GM12872 (cell line): ENCODE measurements at regions not wholly inside any gene's neighbourhood (a gene's known extent, or its start where the extent isn't known, plus 50 kb on each side); places are given as distances from the start of the nearest gene placed in this dataset.

Experiments used
- CTCF ChIP-seq: IDR thresholded peaks from 3 replicates; pipeline ENCODE4 v1.5.1; 2011; ENCODE audit warnings: low read depth, mild to moderate bottlenecking, low read length, moderate library complexity; ENCODE audit not compliant: insufficient read depth

- no peak for TF ChIP-seq CTCF
Measured at GRCh38 chr2:49567811-49568600, 413.7 kb upstream of the FSHR start.

GRCh38 chr2:49567021-49567420 lies 412.7 kb upstream of the FSHR start:
- TF ChIP-seq CTCF: no peak

- TF ChIP-seq CTCF: no peak
Measured at GRCh38 chr2:49553658-49554057, 399.3 kb upstream of the FSHR start.

GRCh38 chr2:49532702-49533101 lies 378.4 kb upstream of the FSHR start:
- TF ChIP-seq CTCF: no peak

- TF ChIP-seq CTCF: no peak
Measured at GRCh38 chr2:49515996-49516782, 361.9 kb upstream of the FSHR start.

DNA sequence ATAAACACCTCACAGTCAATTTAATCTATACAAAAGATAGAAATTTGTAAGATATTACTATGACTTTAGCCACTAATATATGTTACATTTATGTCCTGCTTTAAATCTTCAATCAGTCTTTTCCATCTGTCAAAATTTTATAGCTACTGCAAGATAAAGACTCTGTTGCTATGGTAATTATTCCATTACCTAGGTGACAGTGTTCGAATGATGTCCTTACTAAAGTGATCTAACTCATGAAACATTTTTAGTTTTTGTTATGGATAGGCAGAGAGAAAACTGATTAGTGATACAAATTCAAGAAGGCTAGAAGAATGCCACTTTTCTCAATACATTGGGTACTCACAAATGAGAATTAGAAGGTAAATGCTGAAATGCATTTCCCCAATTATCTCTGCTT lies 359.9 kb upstream of the FSHR start:
- TF ChIP-seq CTCF: no peak

GRCh38 chr2:49490710-49491109 lies 336.4 kb upstream of the FSHR start:
- TF ChIP-seq CTCF: peak; percentile 86
